HEK293 (cell line): ENCODE measurements at regions not wholly inside any gene's neighbourhood (a gene's known extent, or its start where the extent isn't known, plus 50 kb on each side); places are given as distances from the start of the nearest gene placed in this dataset.

ENCODE experiments used
- CTCF ChIA-PET: fragments of 350-600 bp; formaldehyde crosslinking; extraction: SDS; loops from one replicate; lab custom pipeline; 2021; ENCODE audit warnings: antibody characterized with exemption; lab: Yijun Ruan, JAX
- POLR2A ChIA-PET: fragments of 300-600 bp; formaldehyde crosslinking; extraction: SDS; loops from one replicate; lab custom pipeline; 2020; ENCODE audit warnings: antibody characterized with exemption, inconsistent platforms; lab: Yijun Ruan, JAX
- H3K27ac ChIP-seq: fragments of 200-500 bp; sonication (Bioruptor generic); 2 replicates; pipeline ENCODE4 v1.5.1; 2014; ENCODE audit warnings: low read depth, low read length, control low read depth, inconsistent platforms; ENCODE audit errors: extremely low read depth
- H3K36me3 ChIP-seq, 2 experiments: fragments of 200-500 bp in 1 of 2; sonication (Bioruptor generic) in 1 of 2; 1 replicate in 1 of 2; 2 replicates in 1 of 2; pipeline ENCODE4 v1.5.1; 2014 to 2017; ENCODE audit warnings: inconsistent platforms in 2 of 2, low read length in 2 of 2; ENCODE audit not compliant: control insufficient read depth in 2 of 2, insufficient read depth in 1 of 2
- H3K4me1 ChIP-seq: fragments of 200-500 bp; sonication (Bioruptor generic); 2 replicates; pipeline ENCODE4 v1.5.1; 2014; ENCODE audit warnings: mild to moderate bottlenecking, low read length, inconsistent platforms; ENCODE audit not compliant: control insufficient read depth, insufficient read depth
- H3K4me3 ChIP-seq: 2 replicates; pipeline ENCODE4 v1.5.1; 2011; ENCODE audit warnings: low read depth, mild to moderate bottlenecking, control low read depth, low read length, moderate library complexity
- H3K9me3 ChIP-seq: fragments of 200-500 bp; sonication (Bioruptor generic); 2 replicates; pipeline ENCODE4 v1.5.1; 2014; ENCODE audit warnings: low read depth, low read length, inconsistent platforms; ENCODE audit not compliant: control insufficient read depth, insufficient read depth
- GFI1B ChIP-seq: fragments of 450-650 bp; formaldehyde crosslinking; IDR thresholded peaks from 2 replicates; pipeline ENCODE4 v1.5.1; 2016; ENCODE audit warnings: missing biosample characterization, missing genetic modification characterization
- RBAK ChIP-seq: fragments of 450-650 bp; formaldehyde crosslinking; IDR thresholded peaks from 2 replicates; pipeline ENCODE4 v1.5.1; 2016; ENCODE audit warnings: missing biosample characterization, missing genetic modification characterization
- SP2 ChIP-seq: fragments of 450-650 bp; formaldehyde crosslinking; IDR thresholded peaks from 2 replicates; pipeline ENCODE4 v1.5.1; 2016; ENCODE audit warnings: missing biosample characterization, missing genetic modification characterization
- ZBTB10 ChIP-seq: fragments of 450-650 bp; formaldehyde crosslinking; IDR thresholded peaks from 2 replicates; pipeline ENCODE4 v1.5.1; 2016; ENCODE audit warnings: missing biosample characterization, missing genetic modification characterization
- ZNF239 ChIP-seq: fragments of 450-650 bp; formaldehyde crosslinking; IDR thresholded peaks from 2 replicates; pipeline ENCODE4 v1.5.1; 2016; ENCODE audit warnings: missing biosample characterization, missing genetic modification characterization
- ZNF24 ChIP-seq: fragments of 450-650 bp; formaldehyde crosslinking; IDR thresholded peaks from 2 replicates; pipeline ENCODE4 v1.5.1; 2016; ENCODE audit warnings: missing biosample characterization, missing genetic modification characterization
- ZNF266 ChIP-seq: fragments of 450-650 bp; formaldehyde crosslinking; IDR thresholded peaks from 2 replicates; pipeline ENCODE4 v1.5.1; 2016; ENCODE audit warnings: missing biosample characterization, missing genetic modification characterization, low read depth
- ZNF335 ChIP-seq: fragments of 450-650 bp; formaldehyde crosslinking; conservative IDR thresholded peaks from 2 replicates; pipeline ENCODE4 v1.5.1; 2016; ENCODE audit warnings: missing biosample characterization, missing genetic modification characterization
- ZNF776 ChIP-seq: fragments of 450-650 bp; formaldehyde crosslinking; IDR thresholded peaks from 2 replicates; pipeline ENCODE4 v1.5.0; 2017; ENCODE audit warnings: missing biosample characterization, missing genetic modification characterization, borderline replicate concordance
- ZNF837 ChIP-seq: fragments of 450-650 bp; formaldehyde crosslinking; IDR thresholded peaks from 2 replicates; pipeline ENCODE4 v1.5.1; 2016; ENCODE audit warnings: missing biosample characterization, missing genetic modification characterization
- TF ChIP-seq, protein P1 (sequence below): fragments of 450-650 bp; formaldehyde crosslinking; IDR thresholded peaks from 2 replicates; pipeline ENCODE4 v1.5.1; 2017; ENCODE audit warnings: missing biosample characterization, missing genetic modification characterization
- TF ChIP-seq, protein P2 (sequence below): fragments of 450-650 bp; formaldehyde crosslinking; IDR thresholded peaks from 2 replicates; pipeline ENCODE4 v1.5.1; 2016; ENCODE audit warnings: missing biosample characterization, missing genetic modification characterization, borderline replicate concordance
- TF ChIP-seq, protein P3 (sequence below): fragments of 450-650 bp; formaldehyde crosslinking; IDR thresholded peaks from 2 replicates; pipeline ENCODE4 v1.5.1; 2017; ENCODE audit warnings: missing biosample characterization, missing genetic modification characterization

GRCh38 chr11:128318856-128319474, 268.4 kb downstream of the ETS1 start:
- POLR2A ChIA-PET: no interaction called here
- CTCF ChIA-PET: interaction anchor here (0.8 to 1.2 kb wide), 2 partner anchors 10 to 312 kb away, joined by 3 read pairs; no protein-coding TSS in a partner anchor
- TF ChIP-seq, protein P1, sequence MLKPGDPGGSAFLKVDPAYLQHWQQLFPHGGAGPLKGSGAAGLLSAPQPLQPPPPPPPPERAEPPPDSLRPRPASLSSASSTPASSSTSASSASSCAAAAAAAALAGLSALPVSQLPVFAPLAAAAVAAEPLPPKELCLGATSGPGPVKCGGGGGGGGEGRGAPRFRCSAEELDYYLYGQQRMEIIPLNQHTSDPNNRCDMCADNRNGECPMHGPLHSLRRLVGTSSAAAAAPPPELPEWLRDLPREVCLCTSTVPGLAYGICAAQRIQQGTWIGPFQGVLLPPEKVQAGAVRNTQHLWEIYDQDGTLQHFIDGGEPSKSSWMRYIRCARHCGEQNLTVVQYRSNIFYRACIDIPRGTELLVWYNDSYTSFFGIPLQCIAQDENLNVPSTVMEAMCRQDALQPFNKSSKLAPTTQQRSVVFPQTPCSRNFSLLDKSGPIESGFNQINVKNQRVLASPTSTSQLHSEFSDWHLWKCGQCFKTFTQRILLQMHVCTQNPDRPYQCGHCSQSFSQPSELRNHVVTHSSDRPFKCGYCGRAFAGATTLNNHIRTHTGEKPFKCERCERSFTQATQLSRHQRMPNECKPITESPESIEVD (tag by site-specific recombination): no peak
- TF ChIP-seq ZNF335 (tag by site-specific recombination): no peak
- TF ChIP-seq SP2 (tag by site-specific recombination): no peak
- H3K27ac ChIP-seq: no peak overlapping the region
- no peaks in the 10 kb centered on the region for H3K4me1 ChIP-seq
- H3K36me3 ChIP-seq: no peaks in the 10 kb centered on the region
- H3K4me3 ChIP-seq: no peak overlapping the region
- no peaks in the 10 kb centered on the region for H3K9me3 ChIP-seq

DNA sequence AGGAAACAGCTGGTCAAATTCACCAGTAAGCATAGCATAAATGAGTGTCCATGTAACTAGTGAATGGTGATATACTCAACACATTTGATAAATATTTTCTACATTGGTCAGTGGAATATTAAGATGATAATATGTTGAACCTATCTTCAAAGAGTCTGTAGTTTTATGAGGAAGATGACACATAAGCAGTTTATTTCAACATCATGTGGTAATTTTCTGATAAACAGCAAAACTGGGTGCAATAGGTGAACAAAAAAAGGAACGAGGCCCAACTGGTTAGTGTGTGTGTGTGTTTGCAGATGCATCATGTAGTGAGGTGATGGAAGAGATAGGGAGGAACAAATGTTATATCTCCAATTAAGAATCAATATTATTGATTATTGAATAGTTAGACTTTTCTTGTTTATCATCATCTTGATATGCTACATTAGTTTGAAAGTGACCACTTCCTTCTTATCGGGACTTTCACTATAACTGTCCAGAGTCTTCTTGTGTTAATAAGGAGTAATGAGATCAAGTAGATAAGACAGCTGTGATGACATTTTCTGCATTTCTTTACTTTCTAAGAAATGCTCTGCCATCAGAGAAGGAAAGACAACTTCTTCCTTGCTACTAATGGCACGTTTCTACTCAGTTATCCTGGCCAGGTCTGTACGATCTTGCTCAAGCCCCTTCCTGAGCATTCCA, 270.7 kb downstream of the ETS1 start:
- no peak overlapping the region for H3K27ac ChIP-seq
- CTCF ChIA-PET: interaction anchor here (0.7 to 0.9 kb wide), 3 partner anchors 159 to 400 kb away, joined by 3 read pairs; no protein-coding TSS in a partner anchor
- H3K4me1 ChIP-seq: no peaks in the 10 kb centered on the region
- H3K4me3 ChIP-seq: no peak overlapping the region
- TF ChIP-seq ZNF24 (tag by site-specific recombination) (no peak), ZBTB10 (tag by site-specific recombination) (no peak), RBAK (tag by site-specific recombination) (no peak), ZNF239 (tag by site-specific recombination) (no peak), ZNF776 (no peak)
- TF ChIP-seq, protein P2, sequence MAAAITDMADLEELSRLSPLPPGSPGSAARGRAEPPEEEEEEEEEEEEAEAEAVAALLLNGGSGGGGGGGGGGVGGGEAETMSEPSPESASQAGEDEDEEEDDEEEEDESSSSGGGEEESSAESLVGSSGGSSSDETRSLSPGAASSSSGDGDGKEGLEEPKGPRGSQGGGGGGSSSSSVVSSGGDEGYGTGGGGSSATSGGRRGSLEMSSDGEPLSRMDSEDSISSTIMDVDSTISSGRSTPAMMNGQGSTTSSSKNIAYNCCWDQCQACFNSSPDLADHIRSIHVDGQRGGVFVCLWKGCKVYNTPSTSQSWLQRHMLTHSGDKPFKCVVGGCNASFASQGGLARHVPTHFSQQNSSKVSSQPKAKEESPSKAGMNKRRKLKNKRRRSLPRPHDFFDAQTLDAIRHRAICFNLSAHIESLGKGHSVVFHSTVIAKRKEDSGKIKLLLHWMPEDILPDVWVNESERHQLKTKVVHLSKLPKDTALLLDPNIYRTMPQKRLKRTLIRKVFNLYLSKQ: no peak
- TF ChIP-seq, all 188 proteins: peak for 0
- POLR2A ChIA-PET: no interaction called here
- no peaks in the 10 kb centered on the region for H3K9me3 ChIP-seq
- H3K36me3 ChIP-seq: no peaks in the 10 kb centered on the region

DNA sequence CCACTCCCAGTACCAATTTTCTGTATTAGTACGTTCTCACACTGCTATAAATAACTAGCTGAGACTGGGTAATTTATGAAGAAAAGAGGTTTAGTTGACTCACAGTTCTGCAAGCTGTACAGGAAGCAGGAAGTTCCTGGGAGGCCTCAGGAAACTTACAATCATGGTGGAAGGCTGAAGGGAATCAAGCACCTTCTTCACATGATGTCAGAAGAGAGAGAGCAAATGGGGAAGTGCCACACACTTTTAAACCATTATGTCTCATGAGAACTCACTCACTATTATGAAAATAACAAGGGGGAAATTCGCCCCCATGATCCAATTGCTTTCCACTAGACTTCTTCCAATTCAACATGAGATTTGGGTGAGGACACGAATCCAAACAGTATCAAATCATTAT, 271.4 kb downstream of the ETS1 start:
- Histone ChIP-seq H3K9me3 (no peaks in the 10 kb centered on the region), H3K4me3 (no peak overlapping the region), H3K27ac (no peak overlapping the region), H3K4me1 (no peaks in the 10 kb centered on the region), H3K36me3 (no peaks in the 10 kb centered on the region)
- POLR2A ChIA-PET: no interaction called here
- TF ChIP-seq ZNF837 (tag by site-specific recombination) (no peak), ZNF266 (tag by site-specific recombination) (no peak), GFI1B (tag by site-specific recombination) (no peak)
- TF ChIP-seq, protein P3, sequence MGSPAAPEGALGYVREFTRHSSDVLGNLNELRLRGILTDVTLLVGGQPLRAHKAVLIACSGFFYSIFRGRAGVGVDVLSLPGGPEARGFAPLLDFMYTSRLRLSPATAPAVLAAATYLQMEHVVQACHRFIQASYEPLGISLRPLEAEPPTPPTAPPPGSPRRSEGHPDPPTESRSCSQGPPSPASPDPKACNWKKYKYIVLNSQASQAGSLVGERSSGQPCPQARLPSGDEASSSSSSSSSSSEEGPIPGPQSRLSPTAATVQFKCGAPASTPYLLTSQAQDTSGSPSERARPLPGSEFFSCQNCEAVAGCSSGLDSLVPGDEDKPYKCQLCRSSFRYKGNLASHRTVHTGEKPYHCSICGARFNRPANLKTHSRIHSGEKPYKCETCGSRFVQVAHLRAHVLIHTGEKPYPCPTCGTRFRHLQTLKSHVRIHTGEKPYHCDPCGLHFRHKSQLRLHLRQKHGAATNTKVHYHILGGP (tag by site-specific recombination): no peak
- CTCF ChIA-PET: interaction anchor here (0.7 kb wide), 1 partner anchor 401 kb away, joined by 3 read pairs; no protein-coding TSS in a partner anchor
